Adrenal gland (tissue), 9 donors: ENCODE measurements at regions not wholly inside any gene's neighbourhood (a gene's known extent, or its start where the extent isn't known, plus 50 kb on each side); places are given as distances from the start of the nearest gene placed in this dataset.

Source experiments
- DNase-seq, 7 donors: peaks; one replicate each; pipeline ENCODE4 v3.0.0-alpha.2; 2019 to 2020
- H3K27ac ChIP-seq, 5 donors: fragments of 200-600 bp; sonication (generic) in 4 of 5; 1 replicate in 3 of 5; 2 replicates in 2 of 5; pipeline versions ENCODE4 v1.5.1 to v1.8.0; 2016 to 2020; ENCODE audit warnings: mild to moderate bottlenecking in 1 of 5
- H3K27me3 ChIP-seq: fragments of 200-600 bp; 2 replicates; pipeline ENCODE4 v1.8.0; 2021
- H3K36me3 ChIP-seq, 2 donors: fragments of 200-600 bp; replicated peaks in 1 of 2; 1 replicate in 1 of 2; 2 replicates in 1 of 2; pipeline versions ENCODE4 v1.5.1 to v1.8.0; 2018 to 2022
- H3K4me1 ChIP-seq, 2 donors: fragments of 200-600 bp; replicated peaks in 1 of 2; 1 replicate in 1 of 2; 2 replicates in 1 of 2; pipeline versions ENCODE4 v1.5.1 to v1.8.0; 2018 to 2021
- H3K4me3 ChIP-seq, 4 donors: fragments of 200-600 bp; sonication (generic) in 3 of 4; one replicate each; pipeline ENCODE4 v1.5.1; 2016 to 2018
- H3K9me3 ChIP-seq, 3 donors: fragments of 200-600 bp; sonication (generic) in 1 of 3; replicated peaks in 1 of 3; 1 replicate in 2 of 3; 2 replicates in 1 of 3; pipeline versions ENCODE4 v1.5.1 to v1.8.0; 2016 to 2021
- CTCF ChIP-seq, 6 experiments: fragments of 450-650 bp in 4 of 6; fragments of 200-600 bp in 2 of 6; sonication (generic) in 1 of 6; IDR thresholded peaks; 1 replicate in 5 of 6; 2 replicates in 1 of 6; pipeline versions ENCODE4 v1.5.1 to v1.8.0; 2016 to 2021; ENCODE audit warnings: antibody characterized with exemption in 6 of 6, mild to moderate bottlenecking in 2 of 6, moderate library complexity in 1 of 6
- POLR2A ChIP-seq, 2 donors: fragments of 450-650 bp; IDR thresholded peaks; one replicate each; pipeline ENCODE4 v1.6.1; 2017; ENCODE audit warnings: antibody characterized with exemption in 2 of 2, mild to moderate bottlenecking in 2 of 2, moderate library complexity in 1 of 2
- WGBS, 4 donors: extraction: QIAGEN DNeasy Blood & Tissue Kit in 2 of 4; methylation state at CpG; one replicate each; pipeline versions ENCODE4 v1.1.5 to v1.1.7; 2013 to 2017; 5-methylcytosine and 5-hydroxymethylcytosine counted together
- intact Hi-C, 2 donors: fragments of 100-400 bp; cut with DNase I; formaldehyde crosslinking; loops; one replicate each; pipeline versions ENCODE4 v1.14.1 to v1.15.0; 2022 to 2023
- donor health status: healthy with polysubstance abuse.
- donor health status: Bipolar disorder and iron deficiency.
- donor health status: DM: yes; HTN: yes; CAD: no.
- donor health status: DM: no; HTN: no; CAD: no.
- donor health status: DM: no; HTN: no; CAD: no.

- no peaks in the 10 kb centered on the region for H3K27me3 ChIP-seq
- H3K4me1 ChIP-seq: no peaks in the 10 kb centered on the region
- H3K4me3 ChIP-seq: no peak overlapping the region
- WGBS, 4 donors: 86 to 90% (median 87%) methylated on average over 4 of the region's 4 CpGs
- intact Hi-C loops: no loop called here
- H3K27ac ChIP-seq: no peak overlapping the region
- DNase-seq: no peak
- TF ChIP-seq POLR2A (IDR thresholded peaks at IDR 0.05) (no peak), CTCF (IDR thresholded peaks at IDR 0.05) (no peak)
- H3K36me3 ChIP-seq: no peaks in the 10 kb centered on the region
- H3K9me3 ChIP-seq: no peaks in the 10 kb centered on the region
These were observed 227.0 kb upstream of the SH3BP4 start for GRCh38 chr2:234724850-234725249.

GRCh38 chr2:234723400-234723799 is 226.5 kb upstream of the ARL4C start:
- no peaks in the 10 kb centered on the region for H3K27me3 ChIP-seq
- H3K4me3 ChIP-seq: no peak overlapping the region
- DNase-seq: no peak
- intact Hi-C loops: no loop called here
- no peaks in the 10 kb centered on the region for H3K4me1 ChIP-seq
- no peak for TF ChIP-seq CTCF (IDR thresholded peaks at IDR 0.05)
- TF ChIP-seq POLR2A (IDR thresholded peaks at IDR 0.05): no peak
- WGBS, 4 donors: 75 to 90% (median 80%) methylated on average over 6 of the region's 6 CpGs
- no peaks in the 10 kb centered on the region for H3K9me3 ChIP-seq
- H3K27ac ChIP-seq: no peak overlapping the region
- no peaks in the 10 kb centered on the region for H3K36me3 ChIP-seq

GRCh38 chr2:234722176-234722575 is 225.3 kb upstream of the ARL4C start:
- Histone ChIP-seq H3K4me3 (no peak overlapping the region), H3K36me3 (no peaks in the 10 kb centered on the region), H3K9me3 (no peaks in the 10 kb centered on the region), H3K4me1 (no peaks in the 10 kb centered on the region), H3K27ac (no peak overlapping the region), H3K27me3 (no peaks in the 10 kb centered on the region)
- DNase-seq: no peak
- intact Hi-C loops: no loop called here
- TF ChIP-seq CTCF (IDR thresholded peaks at IDR 0.05): no peak
- TF ChIP-seq POLR2A (IDR thresholded peaks at IDR 0.05): no peak

- Histone ChIP-seq H3K4me3 (no peak overlapping the region), H3K27me3 (no peaks in the 10 kb centered on the region), H3K9me3 (no peaks in the 10 kb centered on the region), H3K27ac (no peak overlapping the region), H3K4me1 (no peaks in the 10 kb centered on the region), H3K36me3 (no peaks in the 10 kb centered on the region)
- intact Hi-C loops: no loop called here
- TF ChIP-seq POLR2A (IDR thresholded peaks at IDR 0.05) (no peak), CTCF (IDR thresholded peaks at IDR 0.05) (no peak)
- DNase-seq: no peak
- WGBS, 4 donors: 76 to 83% (median 77%) methylated on average over 7 of the region's 7 CpGs
These were observed 222.3 kb upstream of the ARL4C start for GRCh38 chr2:234719116-234719716.
